OCI-LY1 (cell line): ENCODE measurements at regions not wholly inside any gene's neighbourhood (a gene's known extent, or its start where the extent isn't known, plus 50 kb on each side); places are given as distances from the start of the nearest gene placed in this dataset.

Source experiments
- EZH2 ChIP-seq: fragments of 200-600 bp; sonication (generic), shearing (Covaris generic); IDR thresholded peaks from 2 replicates; pipeline ENCODE4 v1.8.0; 2017; ENCODE audit warnings: borderline replicate concordance, mixed run types, mild to moderate bottlenecking, antibody characterized with exemption, low read length, moderate library complexity, mixed read lengths
- TF ChIP-seq, protein P1 (sequence below): fragments of 200-600 bp; sonication (generic), shearing (Covaris generic); IDR thresholded peaks from 2 replicates; pipeline ENCODE4 v1.5.1; 2017; ENCODE audit warnings: mild to moderate bottlenecking, antibody characterized with exemption, low read length, moderate library complexity, mixed read lengths

DNA sequence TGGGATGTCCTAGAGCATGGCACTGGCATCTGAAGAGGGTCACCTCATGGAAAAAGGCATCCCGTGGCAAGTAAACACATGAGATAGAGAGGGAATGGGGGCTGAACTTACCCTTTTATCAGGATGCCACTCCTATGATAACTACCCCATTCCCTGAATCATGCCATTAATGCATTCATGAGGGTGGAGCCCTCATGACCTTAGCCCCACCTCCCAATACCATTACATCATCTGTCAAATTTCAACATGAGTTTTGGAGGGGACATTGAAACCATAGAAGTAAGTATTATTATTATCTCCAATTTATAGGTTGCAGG lies 65.2 kb downstream of the MTNR1B start:
- TF ChIP-seq, protein P1, sequence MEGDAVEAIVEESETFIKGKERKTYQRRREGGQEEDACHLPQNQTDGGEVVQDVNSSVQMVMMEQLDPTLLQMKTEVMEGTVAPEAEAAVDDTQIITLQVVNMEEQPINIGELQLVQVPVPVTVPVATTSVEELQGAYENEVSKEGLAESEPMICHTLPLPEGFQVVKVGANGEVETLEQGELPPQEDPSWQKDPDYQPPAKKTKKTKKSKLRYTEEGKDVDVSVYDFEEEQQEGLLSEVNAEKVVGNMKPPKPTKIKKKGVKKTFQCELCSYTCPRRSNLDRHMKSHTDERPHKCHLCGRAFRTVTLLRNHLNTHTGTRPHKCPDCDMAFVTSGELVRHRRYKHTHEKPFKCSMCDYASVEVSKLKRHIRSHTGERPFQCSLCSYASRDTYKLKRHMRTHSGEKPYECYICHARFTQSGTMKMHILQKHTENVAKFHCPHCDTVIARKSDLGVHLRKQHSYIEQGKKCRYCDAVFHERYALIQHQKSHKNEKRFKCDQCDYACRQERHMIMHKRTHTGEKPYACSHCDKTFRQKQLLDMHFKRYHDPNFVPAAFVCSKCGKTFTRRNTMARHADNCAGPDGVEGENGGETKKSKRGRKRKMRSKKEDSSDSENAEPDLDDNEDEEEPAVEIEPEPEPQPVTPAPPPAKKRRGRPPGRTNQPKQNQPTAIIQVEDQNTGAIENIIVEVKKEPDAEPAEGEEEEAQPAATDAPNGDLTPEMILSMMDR = no peak
- TF ChIP-seq EZH2 = no peak
